ENCODE measurements at regions not wholly inside any gene's neighbourhood (a gene's known extent, or its start where the extent isn't known, plus 50 kb on each side); places are given as distances from the start of the nearest gene placed in this dataset.

- no peak overlapping the region for H3K9ac ChIP-seq (ENCODE audit: insufficient read depth, low read depth, low read length)
- H3K9me3 ChIP-seq (ENCODE audit: low read length), result no peaks in the 10 kb centered on the region
- H3K27ac ChIP-seq (ENCODE audit: extremely low read length, insufficient read depth, low read length), result no peak overlapping the region
- CTCF ChIA-PET (ENCODE audit: low intra/inter-chr PET ratio, low total read pairs), result no interaction called here
- no peaks in the 10 kb centered on the region for H3K36me3 ChIP-seq (replicated peaks in 1 of 2; ENCODE audit: control insufficient read depth in 1 of 2, insufficient read depth in 2 of 2, low read length in 2 of 2)
- no peaks in the 10 kb centered on the region; a peak in 1 of 5 replicates for H3K27me3 ChIP-seq (ENCODE audit: control insufficient read depth in 1 of 2, insufficient read depth in 2 of 2, low read length in 2 of 2)
- H2AFZ ChIP-seq (ENCODE audit: low read length), result no peak overlapping the region
- H4K20me1 ChIP-seq (ENCODE audit: insufficient read depth, low read length), result no peaks in the 10 kb centered on the region
- WGBS (ENCODE audit: low lambda C conversion rate), result 41% methylated on average over 1 of the region's 2 CpGs
- FAIRE-seq (no peak), ATAC-seq (no peak), DNase-seq (ENCODE audit: low spot score) (no peak)
- no TSS peak for BruUV-seq (replicated peaks)
- no peaks in the 10 kb centered on the region for H3K4me1 ChIP-seq (ENCODE audit: insufficient read depth, low read length)
- POLR2A ChIA-PET, result no interaction called here
- intact Hi-C loops (cut with micrococcal nuclease; ENCODE audit: unreplicated experiment) (loop anchor here (5.0 kb wide), 1 partner anchor 613 kb away; no protein-coding TSS in a partner anchor), in situ Hi-C loops (cut with HindIII; ENCODE audit: extremely low pct_ligation_motif_present, low pct_unique_long_range_greater_than_20kb) (no loop called here)
- no peaks in the 10 kb centered on the region for H3K79me2 ChIP-seq (ENCODE audit: insufficient read depth, low read length)
- no peak overlapping the region for H3K4me2 ChIP-seq (ENCODE audit: low read depth, low read length)
- H3K4me3 ChIP-seq (replicated peaks in 1 of 3; ENCODE audit: insufficient read depth in 1 of 3, low read depth in 2 of 3, low read length in 3 of 3), result no peak overlapping the region
- TF ChIP-seq ZNF615 (CRISPR knock-in tag; IDR thresholded peaks at IDR 0.05; ENCODE audit: borderline replicate concordance) (no peak), ZNF501 (CRISPR knock-in tag; IDR thresholded peaks at IDR 0.05) (no peak), ZNF205 (CRISPR knock-in tag; IDR thresholded peaks at IDR 0.05) (no peak), MAFF (IDR thresholded peaks at IDR 0.05; ENCODE audit: low read depth, low read length) (no peak)
These were observed 98.3 kb upstream of the ZBTB20 start for GRCh38 chr3:115245438-115245837.

- Histone ChIP-seq H2AFZ (ENCODE audit: low read length) (no peak overlapping the region), H3K9ac (ENCODE audit: insufficient read depth, low read depth, low read length) (no peak overlapping the region), H3K4me3 (replicated peaks in 1 of 3; ENCODE audit: insufficient read depth in 1 of 3, low read depth in 2 of 3, low read length in 3 of 3) (no peak overlapping the region), H3K4me2 (ENCODE audit: low read depth, low read length) (no peak overlapping the region), H3K4me1 (ENCODE audit: insufficient read depth, low read length) (no peaks in the 10 kb centered on the region), H3K36me3 (replicated peaks in 1 of 2; ENCODE audit: control insufficient read depth in 1 of 2, insufficient read depth in 2 of 2, low read length in 2 of 2) (no peaks in the 10 kb centered on the region), H3K79me2 (ENCODE audit: insufficient read depth, low read length) (no peaks in the 10 kb centered on the region), H3K27me3 (ENCODE audit: control insufficient read depth in 1 of 2, insufficient read depth in 2 of 2, low read length in 2 of 2) (no peaks in the 10 kb centered on the region; a peak in 1 of 5 replicates), H3K9me3 (ENCODE audit: low read length) (no peaks in the 10 kb centered on the region), H4K20me1 (ENCODE audit: insufficient read depth, low read length) (no peaks in the 10 kb centered on the region), H3K27ac (ENCODE audit: extremely low read length, insufficient read depth, low read length) (no peak overlapping the region)
- TF ChIP-seq MTA3 (CRISPR knock-in tag; IDR thresholded peaks at IDR 0.05), result no peak
- TF ChIP-seq SP5 (CRISPR knock-in tag; IDR thresholded peaks at IDR 0.05; ENCODE audit: borderline replicate concordance, low read depth), result no peak
- no peak for TF ChIP-seq ZNF318 (CRISPR knock-in tag; IDR thresholded peaks at IDR 0.05)
- TF ChIP-seq RFXANK (CRISPR knock-in tag; IDR thresholded peaks at IDR 0.05), result no peak
- in situ Hi-C loops (cut with HindIII; ENCODE audit: extremely low pct_ligation_motif_present, low pct_unique_long_range_greater_than_20kb) (no loop called here), intact Hi-C loops (cut with micrococcal nuclease; ENCODE audit: unreplicated experiment) (loop anchor here (5.0 kb wide), 1 partner anchor 614 kb away; no protein-coding TSS in a partner anchor)
- 0% methylated on average over 3 of the region's 3 CpGs for WGBS (ENCODE audit: low lambda C conversion rate)
- ChIA-PET CTCF (ENCODE audit: low intra/inter-chr PET ratio, low total read pairs) (no interaction called here), POLR2A (no interaction called here)
- DNase-seq (ENCODE audit: low spot score) (no peak), FAIRE-seq (no peak), ATAC-seq (no peak)
- no TSS peak for BruUV-seq (replicated peaks)
These were observed 98.8 kb upstream of the ZBTB20 start for GRCh38 chr3:115245899-115246298.

Data from HepG2 (cell line).